Fibroblast of skin of left biceps (primary cell): ENCODE measurements at regions not wholly inside any gene's neighbourhood (a gene's known extent, or its start where the extent isn't known, plus 50 kb on each side); places are given as distances from the start of the nearest gene placed in this dataset.
A peak's percentile ranks its signal among the peaks of the same experiment; 100 is the strongest.
"Not testable (repeated sequence)": the region's sequence is repeated elsewhere in the genome, so short reads cannot be mapped to it uniquely, and the experiment has no call there.

Experiments
- DNase-seq, 2 experiments: peaks; one replicate each; pipeline ENCODE4 v3.0.0-alpha.2; 2013; ENCODE audit warnings: low read depth in 2 of 2

- no peak for DNase-seq
Measured at GRCh38 chr1:25134307-25134706, 98.0 kb downstream of the SYF2 start.

GRCh38 chr1:25131794-25132193, 100.5 kb downstream of the SYF2 start:
- no peak for DNase-seq

GRCh38 chr1:25130895-25131294, 101.4 kb downstream of the SYF2 start:
- no peak for DNase-seq

GRCh38 chr1:25129380-25129779, 102.9 kb downstream of the SYF2 start:
- no peak for DNase-seq

- DNase-seq = no peak
Measured at GRCh38 chr1:25128121-25128621, 104.1 kb downstream of the SYF2 start.

- no peak for DNase-seq
Measured at GRCh38 chr1:25126562-25126961, 105.7 kb downstream of the SYF2 start.

- no peak for DNase-seq
Measured at GRCh38 chr1:25123551-25123950, 108.8 kb downstream of the SYF2 start.

GRCh38 chr1:25122747-25123146, 109.6 kb downstream of the SYF2 start:
- DNase-seq = no peak

- no peak for DNase-seq
Measured at GRCh38 chr1:25120281-25120680, 112.0 kb downstream of the SYF2 start.

- no peak for DNase-seq
Measured at GRCh38 chr1:25118546-25118945, 113.8 kb downstream of the SYF2 start.

GRCh38 chr1:25117233-25117823, 115.0 kb downstream of the SYF2 start:
- DNase-seq = no peak

GRCh38 chr1:25116832-25117231, 115.5 kb downstream of the SYF2 start:
- DNase-seq = no peak

GRCh38 chr1:25116117-25116516, 116.2 kb downstream of the SYF2 start:
- not testable (repeated sequence) for DNase-seq

- DNase-seq = no peak
Measured at GRCh38 chr1:25113731-25114130, 118.6 kb downstream of the SYF2 start.

GRCh38 chr1:25113086-25113485, 119.2 kb downstream of the SYF2 start:
- peak; percentile 66 to 73 for DNase-seq

- no peak for DNase-seq
Measured at GRCh38 chr1:25112400-25112799, 119.9 kb downstream of the SYF2 start.

- no peak for DNase-seq
Measured at GRCh38 chr1:25111706-25112105, 120.6 kb downstream of the SYF2 start.

- no peak for DNase-seq
Measured at GRCh38 chr1:25110485-25110884, 121.8 kb downstream of the SYF2 start.

GRCh38 chr1:25110036-25110435, 122.3 kb downstream of the SYF2 start:
- DNase-seq = no peak

- no peak for DNase-seq
Measured at GRCh38 chr1:25109531-25109951, 122.8 kb downstream of the SYF2 start.

GRCh38 chr1:25107643-25108010, 124.7 kb downstream of the SYF2 start:
- DNase-seq = peak; percentile 61 to 65

GRCh38 chr1:25106976-25107642, 125.2 kb downstream of the SYF2 start:
- DNase-seq = peak; percentile 25 to 32

- no peak for DNase-seq
Measured at GRCh38 chr1:25106352-25106751, 126.0 kb downstream of the SYF2 start.

- DNase-seq = no peak
Measured at GRCh38 chr1:25105836-25106235, 126.5 kb downstream of the SYF2 start.
